Transverse colon (tissue), 4 donors: ENCODE measurements at regions not wholly inside any gene's neighbourhood (a gene's known extent, or its start where the extent isn't known, plus 50 kb on each side); places are given as distances from the start of the nearest gene placed in this dataset.

Experiments
- DNase-seq: peaks from one replicate; pipeline ENCODE4 v3.0.0-alpha.2; 2019
- H3K27ac ChIP-seq, 4 donors: fragments of 200-600 bp; sonication (generic); 2 replicates each; pipeline ENCODE4 v1.5.1; 2016 to 2018; ENCODE audit warnings: inconsistent platforms in 4 of 4
- H3K27me3 ChIP-seq: fragments of 200-600 bp; sonication (generic); 2 replicates; pipeline ENCODE4 v1.5.1; 2017; ENCODE audit warnings: inconsistent platforms
- H3K36me3 ChIP-seq, 4 donors: fragments of 200-600 bp; sonication (generic); 2 replicates each; pipeline ENCODE4 v1.5.1; 2017 to 2019; ENCODE audit warnings: inconsistent platforms in 4 of 4
- H3K4me1 ChIP-seq, 4 donors: fragments of 200-600 bp; sonication (generic); 2 replicates each; pipeline ENCODE4 v1.5.1; 2017 to 2020; ENCODE audit warnings: inconsistent platforms in 4 of 4
- H3K4me3 ChIP-seq, 4 donors: fragments of 200-600 bp; sonication (generic); 1 replicate in 1 of 4; 2 replicates in 3 of 4; pipeline versions ENCODE4 v1.5.1 to v1.6.1; 2017 to 2019; ENCODE audit warnings: inconsistent platforms in 4 of 4
- H3K9me3 ChIP-seq, 2 donors: fragments of 200-600 bp; sonication (generic); 2 replicates each; pipeline ENCODE4 v1.5.1; 2017 to 2019; ENCODE audit warnings: inconsistent platforms in 2 of 2
- EP300 ChIP-seq: sonication (generic); formaldehyde crosslinking; IDR thresholded peaks from one replicate; pipeline ENCODE4 v1.6.1; 2017; ENCODE audit warnings: antibody characterized with exemption, low read depth
- POLR2A ChIP-seq: fragments of 450-650 bp; IDR thresholded peaks from one replicate; pipeline ENCODE4 v1.6.1; 2016; ENCODE audit warnings: antibody characterized with exemption, mild to moderate bottlenecking, moderate library complexity
- POLR2AphosphoS5 ChIP-seq, 3 donors: sonication (generic); formaldehyde crosslinking; IDR thresholded peaks; one replicate each; pipeline ENCODE4 v1.6.1; 2016; ENCODE audit warnings: antibody characterized with exemption in 3 of 3
- WGBS, 2 donors: methylation state at CpG; one replicate each; pipeline ENCODE4 v1.1.5; 2018; ENCODE audit warnings: low coverage in 1 of 2; 5-methylcytosine and 5-hydroxymethylcytosine counted together
- in situ Hi-C, 4 donors: fragments of 200-750 bp; cut with MboI; loops; one replicate each; pipeline versions ENCODE4 v1.15.0 to v1.15.1; 2017; ENCODE audit warnings: low sequenced_read_pairs in 3 of 4, low pct_ligation_motif_present in 1 of 4, low pct_unique_long_range_greater_than_20kb in 1 of 4
- intact Hi-C: fragments of 100-400 bp; cut with DNase I; formaldehyde crosslinking; loops from one replicate; pipeline ENCODE4 v1.15.1; 2023; ENCODE audit warnings: low total_unique reads
- TF ChIP-seq, protein P1 (sequence below), 5 experiments: fragments of 200-600 bp in 3 of 5; fragments of 450-650 bp in 2 of 5; sonication (generic) in 3 of 5; IDR thresholded peaks; 1 replicate in 2 of 5; 2 replicates in 3 of 5; pipeline ENCODE4 v1.5.1; 2016 to 2017; ENCODE audit warnings: antibody characterized with exemption in 5 of 5, inconsistent platforms in 3 of 5, mild to moderate bottlenecking in 2 of 5, moderate library complexity in 1 of 5

DNA sequence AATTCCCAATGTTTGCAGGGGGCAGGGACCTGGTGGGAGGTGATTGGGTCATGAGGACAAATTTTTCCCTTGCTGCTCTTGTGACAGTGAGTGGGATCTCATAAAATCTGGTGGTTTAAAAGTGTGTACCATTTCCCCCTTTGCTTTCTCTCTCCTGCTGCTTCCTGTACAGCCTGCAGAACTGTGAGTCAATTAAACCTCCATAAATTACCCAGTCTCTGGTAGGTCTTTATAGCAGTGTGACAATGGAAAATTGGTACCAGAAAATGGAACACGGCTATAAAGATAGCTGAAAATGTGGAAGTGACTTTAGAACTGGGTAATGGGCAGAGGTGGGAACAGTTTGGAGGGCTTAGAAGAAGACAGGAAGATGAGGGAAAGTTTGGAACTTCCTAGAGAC lies 108.7 kb upstream of the NPFFR2 start:
- Histone ChIP-seq H3K36me3 (no peaks in the 10 kb centered on the region), H3K4me3 (no peak overlapping the region), H3K27me3 (no peaks in the 10 kb centered on the region), H3K4me1 (no peaks in the 10 kb centered on the region), H3K27ac (no peak overlapping the region), H3K9me3 (no peaks in the 10 kb centered on the region)
- TF ChIP-seq EP300: no peak
- 3 to 13% methylated on average over 1 of the region's 1 CpG for WGBS, 2 donors
- intact Hi-C loops: no loop called here
- in situ Hi-C loops: no loop called here
- no peak for DNase-seq

- H3K4me1 ChIP-seq: no peaks in the 10 kb centered on the region
- no peak for DNase-seq
- WGBS, 2 donors: 71 to 78% methylated on average over 1 of the region's 1 CpG
- H3K27ac ChIP-seq: no peak overlapping the region
- in situ Hi-C loops: no loop called here
- intact Hi-C loops: no loop called here
- no peaks in the 10 kb centered on the region for H3K27me3 ChIP-seq
- no peaks in the 10 kb centered on the region for H3K36me3 ChIP-seq
- H3K9me3 ChIP-seq: no peaks in the 10 kb centered on the region
- H3K4me3 ChIP-seq: no peak overlapping the region
- TF ChIP-seq, protein P1, sequence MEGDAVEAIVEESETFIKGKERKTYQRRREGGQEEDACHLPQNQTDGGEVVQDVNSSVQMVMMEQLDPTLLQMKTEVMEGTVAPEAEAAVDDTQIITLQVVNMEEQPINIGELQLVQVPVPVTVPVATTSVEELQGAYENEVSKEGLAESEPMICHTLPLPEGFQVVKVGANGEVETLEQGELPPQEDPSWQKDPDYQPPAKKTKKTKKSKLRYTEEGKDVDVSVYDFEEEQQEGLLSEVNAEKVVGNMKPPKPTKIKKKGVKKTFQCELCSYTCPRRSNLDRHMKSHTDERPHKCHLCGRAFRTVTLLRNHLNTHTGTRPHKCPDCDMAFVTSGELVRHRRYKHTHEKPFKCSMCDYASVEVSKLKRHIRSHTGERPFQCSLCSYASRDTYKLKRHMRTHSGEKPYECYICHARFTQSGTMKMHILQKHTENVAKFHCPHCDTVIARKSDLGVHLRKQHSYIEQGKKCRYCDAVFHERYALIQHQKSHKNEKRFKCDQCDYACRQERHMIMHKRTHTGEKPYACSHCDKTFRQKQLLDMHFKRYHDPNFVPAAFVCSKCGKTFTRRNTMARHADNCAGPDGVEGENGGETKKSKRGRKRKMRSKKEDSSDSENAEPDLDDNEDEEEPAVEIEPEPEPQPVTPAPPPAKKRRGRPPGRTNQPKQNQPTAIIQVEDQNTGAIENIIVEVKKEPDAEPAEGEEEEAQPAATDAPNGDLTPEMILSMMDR (IDR thresholded peaks at IDR 0.05): no peak
- no peak for TF ChIP-seq POLR2AphosphoS5 (IDR thresholded peaks at IDR 0.05)
- no peak for TF ChIP-seq POLR2A
- no peak for TF ChIP-seq EP300
Measured at GRCh38 chr4:71930459-71930858, 101.3 kb upstream of the NPFFR2 start.

- Histone ChIP-seq H3K27me3 (no peaks in the 10 kb centered on the region), H3K4me3 (no peak overlapping the region), H3K9me3 (no peaks in the 10 kb centered on the region), H3K27ac (no peak overlapping the region), H3K4me1 (no peaks in the 10 kb centered on the region), H3K36me3 (no peaks in the 10 kb centered on the region)
- 66 to 72% methylated on average over 3 of the region's 3 CpGs for WGBS, 2 donors
- in situ Hi-C loops: no loop called here
- intact Hi-C loops: no loop called here
- TF ChIP-seq, protein P1 (IDR thresholded peaks at IDR 0.05): no peak
- DNase-seq: no peak
Measured at GRCh38 chr4:71932941-71933340, 98.9 kb upstream of the NPFFR2 start.

- Histone ChIP-seq H3K27me3 (no peaks in the 10 kb centered on the region), H3K4me1 (no peaks in the 10 kb centered on the region), H3K36me3 (no peaks in the 10 kb centered on the region), H3K4me3 (no peak overlapping the region), H3K9me3 (no peaks in the 10 kb centered on the region), H3K27ac (no peak overlapping the region)
- intact Hi-C loops (no loop called here), in situ Hi-C loops (no loop called here)
- TF ChIP-seq EP300: no peak
- no peak for TF ChIP-seq POLR2A
- TF ChIP-seq, protein P1 (IDR thresholded peaks at IDR 0.05): no peak
- TF ChIP-seq POLR2AphosphoS5 (IDR thresholded peaks at IDR 0.05): no peak
- DNase-seq: no peak
Measured at GRCh38 chr4:71938776-71939175, 93.0 kb upstream of the NPFFR2 start.

GRCh38 chr4:71941001-71941400 lies 90.8 kb upstream of the NPFFR2 start:
- no peaks in the 10 kb centered on the region for H3K4me1 ChIP-seq
- in situ Hi-C loops: no loop called here
- H3K27me3 ChIP-seq: no peaks in the 10 kb centered on the region
- TF ChIP-seq POLR2AphosphoS5 (IDR thresholded peaks at IDR 0.05): no peak
- TF ChIP-seq, protein P1 (IDR thresholded peaks at IDR 0.05): peak in 4 of 5 experiments; percentile 29 to 37 (median 32)
- no peak overlapping the region for H3K4me3 ChIP-seq
- no peaks in the 10 kb centered on the region for H3K36me3 ChIP-seq
- 50 to 70% methylated on average over 1 of the region's 1 CpG for WGBS, 2 donors
- DNase-seq: peak; percentile 8
- H3K9me3 ChIP-seq: no peaks in the 10 kb centered on the region
- intact Hi-C loops: no loop called here
- no peak overlapping the region for H3K27ac ChIP-seq
